ENCODE measurements at regions not wholly inside any gene's neighbourhood (a gene's known extent, or its start where the extent isn't known, plus 50 kb on each side); places are given as distances from the start of the nearest gene placed in this dataset.

- Histone ChIP-seq H3K27me3 (ENCODE audit: control insufficient read depth in 2 of 2, insufficient read depth in 2 of 2, low read length in 2 of 2) (no peaks in the 10 kb centered on the region), H3K9me3 (replicated peaks; ENCODE audit: control insufficient read depth, insufficient read depth, low read depth, low read length) (0 out of 2 replicates have a peak, but pooled peaks cover 2% of the 10 kb centered on the region), H2AFZ (ENCODE audit: low read depth, low read length) (peak overlapping the region; percentile 61; the same call in 1 of the 2 replicates), H3K4me3 (no peak overlapping the region), H3K27ac (ENCODE audit: extremely low read depth, low read depth, low read length) (peak overlapping the region; percentile 30; the same call in 1 of the 3 replicates), H3K36me3 (ENCODE audit: control insufficient read depth, insufficient read depth, low read length) (no peaks in the 10 kb centered on the region), H3K9ac (ENCODE audit: insufficient read depth in 1 of 2, low read depth in 2 of 2, low read length in 2 of 2) (no peak overlapping the region), H4K20me1 (replicated peaks; ENCODE audit: control insufficient read depth, insufficient read depth, low read length) (no peaks in the 10 kb centered on the region), H3K4me1 (replicated peaks in 1 of 2; ENCODE audit: control insufficient read depth in 2 of 2, insufficient read depth in 2 of 2, low read length in 2 of 2) (no peaks in the 10 kb centered on the region), H3K79me2 (ENCODE audit: control insufficient read depth, insufficient read depth, low read length) (no peaks in the 10 kb centered on the region), H3K4me2 (ENCODE audit: insufficient read depth, low read length) (no peak overlapping the region), H3K9me1 (ENCODE audit: control insufficient read depth, insufficient read depth, low read length) (no peaks in the 10 kb centered on the region)
- TF ChIP-seq SRF (CRISPR knock-in tag; IDR thresholded peaks at IDR 0.05) = peak in 1 of 2 experiments; percentile 52; a peak in 1 of 4 replicates
- no peak for TF ChIP-seq FOXA1 (IDR thresholded peaks at IDR 0.05; ENCODE audit: borderline replicate concordance)
- TF ChIP-seq NFE2 (IDR thresholded peaks at IDR 0.05; ENCODE audit: low read depth) = 0 out of 2 replicates have a peak, but pooled peaks have one; percentile 17
- TF ChIP-seq ZSCAN32 (CRISPR knock-in tag; IDR thresholded peaks at IDR 0.05) = no peak
- TF ChIP-seq NUFIP1 (IDR thresholded peaks at IDR 0.05; ENCODE audit: partially characterized antibody) = no peak
- in situ Hi-C loops (cut with MboI) = no loop called here
- WGBS (ENCODE audit: insufficient coverage, low coverage, missing lambda C conversion rate) = 0% methylated on average over 2 of the region's 2 CpGs
- intact Hi-C loops (cut with micrococcal nuclease) = no loop called here
- no peak for DNase-seq (ENCODE audit: extremely low read depth in 1 of 4, low spot score in 3 of 4)
- FAIRE-seq = no peak
- BruUV-seq (replicated peaks) = no TSS peak
- POLR2A ChIA-PET = interaction anchor here (1.2 kb wide), 1 partner anchor 17 kb away, joined by 3 read pairs; no protein-coding TSS in a partner anchor
- CTCF ChIA-PET (ENCODE audit: low intra/inter-chr PET ratio) = no interaction called here
- no peak for ATAC-seq
Observed at GRCh38 chr2:139885921-139886498, 1105.8 kb upstream of the NXPH2 start.

- intact Hi-C loops (cut with micrococcal nuclease) = no loop called here
- Histone ChIP-seq H3K27ac (ENCODE audit: extremely low read depth, low read depth, low read length) (no peak overlapping the region), H3K36me3 (ENCODE audit: control insufficient read depth, insufficient read depth, low read length) (no peaks in the 10 kb centered on the region), H3K4me3 (no peak overlapping the region), H3K79me2 (ENCODE audit: control insufficient read depth, insufficient read depth, low read length) (no peaks in the 10 kb centered on the region), H3K4me1 (replicated peaks in 1 of 2; ENCODE audit: control insufficient read depth in 2 of 2, insufficient read depth in 2 of 2, low read length in 2 of 2) (no peaks in the 10 kb centered on the region), H3K9me1 (ENCODE audit: control insufficient read depth, insufficient read depth, low read length) (no peaks in the 10 kb centered on the region), H3K9me3 (replicated peaks; ENCODE audit: control insufficient read depth, insufficient read depth, low read depth, low read length) (no peaks in the 10 kb centered on the region), H4K20me1 (replicated peaks; ENCODE audit: control insufficient read depth, insufficient read depth, low read length) (no peaks in the 10 kb centered on the region), H2AFZ (ENCODE audit: low read depth, low read length) (no peak overlapping the region), H3K4me2 (ENCODE audit: insufficient read depth, low read length) (no peak overlapping the region), H3K27me3 (ENCODE audit: control insufficient read depth in 2 of 2, insufficient read depth in 2 of 2, low read length in 2 of 2) (no peaks in the 10 kb centered on the region), H3K9ac (ENCODE audit: insufficient read depth in 1 of 2, low read depth in 2 of 2, low read length in 2 of 2) (no peak overlapping the region)
- no TSS peak for BruUV-seq (replicated peaks)
- in situ Hi-C loops (cut with MboI) = no loop called here
- ATAC-seq = no peak
- no peak for DNase-seq (ENCODE audit: extremely low read depth in 1 of 4, low spot score in 3 of 4)
- POLR2A ChIA-PET = interaction anchor here (0.7 kb wide), 1 partner anchor 33 kb away, joined by 3 read pairs; no protein-coding TSS in a partner anchor
- FAIRE-seq = no peak
- CTCF ChIA-PET (ENCODE audit: low intra/inter-chr PET ratio) = no interaction called here
- WGBS (ENCODE audit: insufficient coverage, low coverage, missing lambda C conversion rate) = 0% methylated on average over 3 of the region's 3 CpGs
- no peak for TF ChIP-seq ZBTB17 (CRISPR knock-in tag; IDR thresholded peaks at IDR 0.05)
- no peak for TF ChIP-seq PKNOX1 (IDR thresholded peaks at IDR 0.05)
- TF ChIP-seq CXXC5 (CRISPR knock-in tag; IDR thresholded peaks at IDR 0.05) = no peak
- TF ChIP-seq TAL1 (IDR thresholded peaks at IDR 0.05) = no peak
- no peak for TF ChIP-seq ZNF232 (CRISPR knock-in tag; IDR thresholded peaks at IDR 0.05)
- TF ChIP-seq ZNF584 (CRISPR knock-in tag; IDR thresholded peaks at IDR 0.05; ENCODE audit: low read depth) = no peak
- TF ChIP-seq ZBTB11 (CRISPR knock-in tag; IDR thresholded peaks at IDR 0.05) = no peak
Observed at GRCh38 chr2:139876964-139877363, 1096.8 kb upstream of the NXPH2 start.
